ENCODE measurements at regions not wholly inside any gene's neighbourhood (a gene's known extent, or its start where the extent isn't known, plus 50 kb on each side); places are given as distances from the start of the nearest gene placed in this dataset.

DNA sequence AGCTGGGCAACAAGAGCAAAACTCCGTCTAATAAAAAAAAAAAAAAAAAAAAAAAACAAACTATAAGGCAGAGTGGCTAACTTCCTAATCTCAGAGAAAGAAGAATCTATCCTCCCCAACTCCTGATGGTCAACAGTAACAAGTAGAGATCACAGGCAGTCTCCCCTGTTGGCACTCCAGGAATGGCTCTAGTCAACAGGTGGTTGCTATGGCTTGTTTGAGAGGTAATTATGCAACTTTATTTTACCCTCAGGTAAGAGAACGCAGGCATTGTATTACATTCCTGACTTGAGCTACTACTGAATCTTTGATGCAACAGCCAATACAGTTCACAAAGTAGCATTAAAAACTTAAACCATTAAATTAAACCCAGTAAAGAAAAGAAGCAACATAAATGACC is 180.3 kb downstream of the DICER1 start:
- H3K36me3 ChIP-seq = no peaks in the 10 kb centered on the region
- WGBS, 2 donors = 48 to 63% methylated on average over 2 of the region's 2 CpGs
- TF ChIP-seq POLR2AphosphoS5 (IDR thresholded peaks at IDR 0.05) = no peak
- H3K4me3 ChIP-seq = no peak overlapping the region
- ATAC-seq (ENCODE audit: low FRiP score in 2 of 2) = no peak
- H3K9me3 ChIP-seq = no peaks in the 10 kb centered on the region
- H3K4me1 ChIP-seq = no peaks in the 10 kb centered on the region
- no peaks in the 10 kb centered on the region for H3K27me3 ChIP-seq
- H3K27ac ChIP-seq = no peak overlapping the region
- DNase-seq = no peak

DNA sequence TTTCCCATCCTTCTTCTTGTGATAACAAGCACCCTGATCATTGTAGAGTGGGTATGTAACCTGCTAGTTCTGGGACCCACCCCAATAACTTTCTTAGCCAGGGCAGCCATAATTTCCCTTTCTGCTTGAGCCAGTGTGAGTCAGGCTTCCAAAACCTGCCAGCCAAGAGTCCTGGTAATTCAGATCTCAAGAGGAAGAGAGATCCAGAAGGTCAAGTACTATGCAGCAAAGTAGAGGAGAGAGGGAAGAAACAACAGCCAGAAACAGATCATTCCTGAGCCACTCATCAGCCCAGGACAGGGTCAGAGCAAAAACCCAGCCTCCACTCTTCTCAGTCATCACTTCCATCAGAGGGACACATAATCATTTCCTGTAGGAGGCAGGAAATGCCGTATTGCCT is 182.0 kb downstream of the DICER1 start:
- H3K27me3 ChIP-seq = no peaks in the 10 kb centered on the region
- H3K27ac ChIP-seq = no peak overlapping the region
- H3K4me3 ChIP-seq = no peak overlapping the region
- TF ChIP-seq POLR2A (IDR thresholded peaks at IDR 0.05) = no peak
- no peak for TF ChIP-seq EP300 (IDR thresholded peaks at IDR 0.05)
- TF ChIP-seq, protein P1, sequence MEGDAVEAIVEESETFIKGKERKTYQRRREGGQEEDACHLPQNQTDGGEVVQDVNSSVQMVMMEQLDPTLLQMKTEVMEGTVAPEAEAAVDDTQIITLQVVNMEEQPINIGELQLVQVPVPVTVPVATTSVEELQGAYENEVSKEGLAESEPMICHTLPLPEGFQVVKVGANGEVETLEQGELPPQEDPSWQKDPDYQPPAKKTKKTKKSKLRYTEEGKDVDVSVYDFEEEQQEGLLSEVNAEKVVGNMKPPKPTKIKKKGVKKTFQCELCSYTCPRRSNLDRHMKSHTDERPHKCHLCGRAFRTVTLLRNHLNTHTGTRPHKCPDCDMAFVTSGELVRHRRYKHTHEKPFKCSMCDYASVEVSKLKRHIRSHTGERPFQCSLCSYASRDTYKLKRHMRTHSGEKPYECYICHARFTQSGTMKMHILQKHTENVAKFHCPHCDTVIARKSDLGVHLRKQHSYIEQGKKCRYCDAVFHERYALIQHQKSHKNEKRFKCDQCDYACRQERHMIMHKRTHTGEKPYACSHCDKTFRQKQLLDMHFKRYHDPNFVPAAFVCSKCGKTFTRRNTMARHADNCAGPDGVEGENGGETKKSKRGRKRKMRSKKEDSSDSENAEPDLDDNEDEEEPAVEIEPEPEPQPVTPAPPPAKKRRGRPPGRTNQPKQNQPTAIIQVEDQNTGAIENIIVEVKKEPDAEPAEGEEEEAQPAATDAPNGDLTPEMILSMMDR (IDR thresholded peaks at IDR 0.05) = no peak
- no peak for TF ChIP-seq POLR2AphosphoS5 (IDR thresholded peaks at IDR 0.05)
- ATAC-seq (ENCODE audit: low FRiP score in 2 of 2) (no peak), DNase-seq (peak in 1 of 2 donors; percentile 26)
- no peaks in the 10 kb centered on the region for H3K36me3 ChIP-seq
- peaks cover 0 to 2% (median 0%) of the 10 kb centered on the region in 4 donors for H3K9me3 ChIP-seq
- 40 to 44% methylated on average over 1 of the region's 1 CpG for WGBS, 2 donors
- H3K4me1 ChIP-seq = no peaks in the 10 kb centered on the region

DNA sequence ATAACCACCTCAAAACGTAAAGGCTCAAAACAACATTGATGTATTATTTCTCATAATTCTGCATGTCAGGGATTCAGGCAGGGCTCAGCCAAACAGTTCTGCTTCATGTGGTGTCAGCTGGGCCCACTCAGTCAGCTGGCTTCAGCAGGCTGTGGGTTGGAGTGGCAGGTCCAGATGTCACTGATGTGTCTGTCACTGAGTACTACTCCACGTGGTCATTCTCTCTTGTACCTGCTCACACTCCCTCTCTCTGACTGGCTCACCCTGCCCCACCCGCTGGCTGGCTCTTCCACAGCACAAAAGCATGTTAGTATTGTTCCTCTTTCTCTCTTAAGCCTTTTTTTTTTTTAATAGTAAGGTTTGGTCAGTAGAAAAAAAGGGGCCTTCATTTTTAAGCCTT is 182.4 kb downstream of the DICER1 start:
- no peaks in the 10 kb centered on the region for H3K4me1 ChIP-seq
- no peak overlapping the region for H3K4me3 ChIP-seq
- WGBS, 2 donors = 36 to 51% methylated on average over 3 of the region's 3 CpGs
- no peak for DNase-seq
- H3K27me3 ChIP-seq = no peaks in the 10 kb centered on the region
- no peak for TF ChIP-seq POLR2A (IDR thresholded peaks at IDR 0.05)
- TF ChIP-seq, protein P1 (IDR thresholded peaks at IDR 0.05) = no peak
- no peak for TF ChIP-seq EP300 (IDR thresholded peaks at IDR 0.05)
- TF ChIP-seq POLR2AphosphoS5 (IDR thresholded peaks at IDR 0.05) = no peak
- no peaks in the 10 kb centered on the region for H3K36me3 ChIP-seq
- peaks cover 0 to 2% (median 0%) of the 10 kb centered on the region in 4 donors for H3K9me3 ChIP-seq
- ATAC-seq (ENCODE audit: low FRiP score in 2 of 2) = no peak
- no peak overlapping the region for H3K27ac ChIP-seq

DNA sequence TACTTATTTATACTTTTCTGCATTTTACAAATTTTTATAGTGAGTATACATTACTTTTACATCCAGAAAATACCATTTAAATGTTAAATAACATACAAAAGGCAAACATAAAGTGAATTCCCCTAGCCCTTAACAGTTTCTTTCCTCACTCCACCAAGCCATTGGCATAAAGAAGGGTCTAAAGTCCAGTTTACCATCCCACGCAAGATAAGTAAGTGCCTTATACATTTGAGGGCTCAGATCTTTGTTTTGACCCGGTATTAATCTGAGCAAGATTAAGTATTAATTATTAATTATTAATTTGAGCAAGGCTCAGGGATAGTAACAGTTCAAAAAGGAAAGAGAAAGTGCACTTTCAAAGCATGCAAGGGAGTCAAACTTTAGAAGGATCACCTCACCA is 182.9 kb downstream of the DICER1 start:
- Histone ChIP-seq H3K9me3 (peaks cover 0 to 2% (median 0%) of the 10 kb centered on the region in 4 donors), H3K4me1 (no peaks in the 10 kb centered on the region), H3K36me3 (no peaks in the 10 kb centered on the region), H3K4me3 (no peak overlapping the region), H3K27me3 (no peaks in the 10 kb centered on the region), H3K27ac (no peak overlapping the region)
- ATAC-seq (ENCODE audit: low FRiP score in 2 of 2) = no peak
- no peak for TF ChIP-seq POLR2A (IDR thresholded peaks at IDR 0.05)
- no peak for TF ChIP-seq EP300 (IDR thresholded peaks at IDR 0.05)
- TF ChIP-seq, protein P1 (IDR thresholded peaks at IDR 0.05) = no peak
- no peak for TF ChIP-seq POLR2AphosphoS5 (IDR thresholded peaks at IDR 0.05)
- 65 to 76% methylated on average over 2 of the region's 2 CpGs for WGBS, 2 donors
- DNase-seq = no peak

DNA sequence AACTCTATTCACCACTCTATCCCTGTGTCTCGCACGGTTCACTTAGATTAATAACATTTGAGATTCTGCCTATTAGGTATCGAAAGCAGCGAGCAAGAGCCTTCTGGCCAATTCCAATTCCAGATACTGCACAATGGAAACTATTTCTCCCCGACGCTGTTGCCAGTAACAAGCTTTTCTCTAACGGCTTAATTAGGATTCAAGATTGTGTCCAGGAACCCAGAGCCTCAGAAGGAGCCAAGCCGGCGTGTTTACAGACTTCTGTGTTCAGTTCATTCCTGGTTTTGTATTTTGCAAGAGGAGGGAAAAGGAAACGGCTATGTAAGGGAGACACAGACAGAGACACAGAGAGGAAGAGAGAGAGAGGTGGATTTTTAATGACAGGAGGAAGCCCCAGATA is 185.6 kb downstream of the DICER1 start:
- TF ChIP-seq POLR2AphosphoS5 (IDR thresholded peaks at IDR 0.05) (no peak), POLR2A (IDR thresholded peaks at IDR 0.05) (no peak), EP300 (IDR thresholded peaks at IDR 0.05) (no peak)
- TF ChIP-seq, protein P1 (IDR thresholded peaks at IDR 0.05) = no peak
- DNase-seq = no peak
- Histone ChIP-seq H3K27me3 (no peaks in the 10 kb centered on the region), H3K27ac (no peak overlapping the region), H3K4me1 (no peaks in the 10 kb centered on the region), H3K9me3 (peaks cover 0 to 2% (median 0%) of the 10 kb centered on the region in 4 donors), H3K36me3 (no peaks in the 10 kb centered on the region), H3K4me3 (no peak overlapping the region)
- 55 to 61% methylated on average over 10 of the region's 10 CpGs for WGBS, 2 donors
- peak in 1 of 2 donors; percentile 69 for ATAC-seq (ENCODE audit: low FRiP score in 2 of 2)
